ENCODE measurements at regions not wholly inside any gene's neighbourhood (a gene's known extent, or its start where the extent isn't known, plus 50 kb on each side); places are given as distances from the start of the nearest gene placed in this dataset.

DNA sequence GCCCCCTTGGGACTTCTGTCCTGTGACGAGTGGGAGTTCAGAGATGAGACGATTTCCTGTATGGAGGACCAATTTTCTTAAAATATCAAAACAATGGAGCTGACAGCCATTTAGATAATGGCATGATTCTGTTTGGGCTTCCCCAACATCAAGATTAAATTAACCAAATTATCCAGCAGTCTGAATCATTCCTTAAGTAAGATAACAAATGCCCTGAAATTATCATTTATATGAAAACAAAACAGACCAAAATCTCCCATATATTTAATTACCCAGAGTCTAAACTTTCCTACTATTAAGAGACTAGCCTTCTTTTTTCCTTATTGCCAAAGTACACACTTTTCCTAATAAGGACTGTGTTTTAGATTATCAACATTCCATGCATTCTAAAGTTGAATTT lies 550.1 kb upstream of the PSMD7 start:
- H3K36me3 Mint-ChIP-seq = no peaks in the 10 kb centered on the region
- H3K4me1 Mint-ChIP-seq = no peaks in the 10 kb centered on the region
- no peak for DNase-seq
- no peak overlapping the region for H3K4me3 Mint-ChIP-seq
- no peak for ATAC-seq
- H3K27ac Mint-ChIP-seq = no peak overlapping the region
- H3K27me3 Mint-ChIP-seq = peaks cover 0 to 23% (median 1%) of the 10 kb centered on the region in 5 donors
- POLR2A ChIA-PET = no interaction called here
- peaks cover 0 to 28% (median 4%) of the 10 kb centered on the region in 9 donors for H3K9me3 Mint-ChIP-seq

GRCh38 chr16:73743665-73744496 lies 552.7 kb upstream of the PSMD7 start:
- DNase-seq (no peak), ATAC-seq (no peak)
- H3K36me3 Mint-ChIP-seq = no peaks in the 10 kb centered on the region
- POLR2A ChIA-PET = no interaction called here
- no peaks in the 10 kb centered on the region for H3K4me1 Mint-ChIP-seq
- peaks cover 0 to 28% (median 4%) of the 10 kb centered on the region in 9 donors for H3K9me3 Mint-ChIP-seq
- H3K27ac Mint-ChIP-seq = no peak overlapping the region
- H3K4me3 Mint-ChIP-seq = no peak overlapping the region
- H3K27me3 Mint-ChIP-seq = peaks cover 0 to 24% (median 1%) of the 10 kb centered on the region in 5 donors

DNA sequence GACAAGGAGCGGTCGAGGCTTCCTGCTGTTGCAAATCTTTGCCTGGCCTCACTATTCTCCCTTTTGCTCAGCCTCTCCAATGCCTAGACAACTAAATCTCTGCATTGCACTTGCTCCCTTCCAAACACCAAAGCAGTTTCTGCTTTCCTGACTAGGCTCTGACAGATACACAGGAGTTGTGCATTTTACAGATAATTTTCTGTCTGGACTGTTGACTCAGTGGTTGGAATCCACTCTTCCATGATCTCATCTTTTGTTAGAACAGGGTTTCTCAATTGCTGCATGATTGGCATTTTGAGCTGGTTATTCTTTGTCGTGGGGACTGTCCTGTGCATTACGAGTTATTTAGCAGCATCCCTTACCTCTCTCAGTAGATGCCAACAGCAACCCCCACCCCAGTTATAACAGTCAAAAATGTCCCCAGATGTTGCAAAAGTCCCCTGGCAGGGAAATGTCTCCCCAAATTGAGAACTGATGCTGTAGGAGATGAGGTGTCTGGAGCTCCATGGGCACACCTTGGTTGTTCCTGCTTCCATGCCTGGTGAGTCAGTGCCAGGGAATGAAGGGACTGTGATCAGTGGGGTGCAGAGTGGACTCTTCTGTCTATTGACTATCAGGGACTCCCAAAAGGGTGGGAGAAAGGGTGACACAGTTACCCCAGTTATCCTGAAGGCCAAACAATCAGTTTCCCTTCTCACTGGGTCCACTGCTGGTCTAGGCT lies 557.4 kb upstream of the PSMD7 start:
- no peaks in the 10 kb centered on the region for H3K36me3 Mint-ChIP-seq
- peaks cover 0 to 12% (median 6%) of the 10 kb centered on the region in 9 donors for H3K9me3 Mint-ChIP-seq

GRCh38 chr16:73738266-73738665 lies 558.3 kb upstream of the PSMD7 start:
- ATAC-seq (no peak), DNase-seq (no peak)
- no peaks in the 10 kb centered on the region for H3K36me3 Mint-ChIP-seq
- no peaks in the 10 kb centered on the region for H3K4me1 Mint-ChIP-seq
- no peak overlapping the region for H3K4me3 Mint-ChIP-seq
- no peak overlapping the region for H3K27ac Mint-ChIP-seq
- peaks cover 0 to 10% (median 4%) of the 10 kb centered on the region in 9 donors for H3K9me3 Mint-ChIP-seq
- peaks cover 0 to 13% (median 0%) of the 10 kb centered on the region in 5 donors for H3K27me3 Mint-ChIP-seq
- POLR2A ChIA-PET = no interaction called here

More for the DNA sequence above, 557.4 kb upstream of the PSMD7 start:
- no peaks in the 10 kb centered on the region for H3K4me1 Mint-ChIP-seq
- H3K4me3 Mint-ChIP-seq = no peak overlapping the region
- H3K27me3 Mint-ChIP-seq = peaks cover 0 to 17% (median 1%) of the 10 kb centered on the region in 5 donors
- no peak overlapping the region for H3K27ac Mint-ChIP-seq
- DNase-seq (no peak), ATAC-seq (no peak)
- POLR2A ChIA-PET = no interaction called here

- Mint-ChIP-seq H3K36me3 (no peaks in the 10 kb centered on the region), H3K4me3 (no peak overlapping the region), H3K4me1 (no peaks in the 10 kb centered on the region), H3K27me3 (peaks cover 0 to 13% (median 0%) of the 10 kb centered on the region in 5 donors), H3K9me3 (peaks cover 0 to 10% (median 4%) of the 10 kb centered on the region in 9 donors), H3K27ac (peak overlapping the region in 1 of 10 donors; percentile 50)
- DNase-seq = no peak
- POLR2A ChIA-PET = no interaction called here
- ATAC-seq = no peak
These were observed 559.0 kb upstream of the PSMD7 start for GRCh38 chr16:73737637-73738036.

DNA sequence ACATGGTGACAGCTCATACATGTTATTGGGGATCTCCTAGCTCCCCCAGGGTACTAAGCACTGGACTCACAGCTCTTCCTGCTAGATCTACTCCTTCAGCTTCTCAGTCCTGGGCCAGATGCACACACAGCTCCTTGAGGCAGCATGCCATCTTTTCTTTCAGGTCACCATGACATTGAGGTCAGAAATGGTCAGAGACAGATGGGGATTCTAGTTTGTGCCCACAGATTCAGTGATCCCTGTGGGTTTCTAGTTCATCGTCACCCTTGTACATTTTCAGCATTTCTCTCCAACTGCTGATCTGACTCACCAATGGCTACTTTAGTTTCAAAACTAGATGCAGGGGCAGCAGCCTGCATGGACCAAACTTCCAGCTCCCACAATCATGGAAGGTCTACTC lies 560.7 kb upstream of the PSMD7 start:
- no peak for ATAC-seq
- H3K4me3 Mint-ChIP-seq = no peak overlapping the region
- H3K36me3 Mint-ChIP-seq = no peaks in the 10 kb centered on the region
- DNase-seq = no peak
- peaks cover 0 to 10% (median 4%) of the 10 kb centered on the region in 9 donors for H3K9me3 Mint-ChIP-seq
- POLR2A ChIA-PET = no interaction called here
- no peak overlapping the region for H3K27ac Mint-ChIP-seq
- H3K27me3 Mint-ChIP-seq = peaks cover 0 to 13% (median 0%) of the 10 kb centered on the region in 5 donors
- no peaks in the 10 kb centered on the region for H3K4me1 Mint-ChIP-seq

GRCh38 chr16:73735018-73735417 lies 561.6 kb upstream of the PSMD7 start:
- no peaks in the 10 kb centered on the region for H3K36me3 Mint-ChIP-seq
- no peak overlapping the region for H3K4me3 Mint-ChIP-seq
- POLR2A ChIA-PET = no interaction called here
- no peak overlapping the region for H3K27ac Mint-ChIP-seq
- H3K9me3 Mint-ChIP-seq = peaks cover 1 to 7% (median 6%) of the 10 kb centered on the region in 9 donors
- H3K4me1 Mint-ChIP-seq = no peaks in the 10 kb centered on the region
- DNase-seq (no peak), ATAC-seq (no peak)
- H3K27me3 Mint-ChIP-seq = peaks cover 0 to 11% (median 0%) of the 10 kb centered on the region in 5 donors

GRCh38 chr16:73732681-73733080 lies 563.9 kb upstream of the PSMD7 start:
- H3K4me1 Mint-ChIP-seq = no peaks in the 10 kb centered on the region
- no peak for ATAC-seq
- peaks cover 0 to 12% (median 6%) of the 10 kb centered on the region in 9 donors for H3K9me3 Mint-ChIP-seq
- POLR2A ChIA-PET = no interaction called here
- H3K36me3 Mint-ChIP-seq = no peaks in the 10 kb centered on the region
- H3K27ac Mint-ChIP-seq = no peak overlapping the region
- DNase-seq = no peak
- peaks cover 0 to 6% (median 2%) of the 10 kb centered on the region in 5 donors for H3K27me3 Mint-ChIP-seq
- H3K4me3 Mint-ChIP-seq = no peak overlapping the region

DNA sequence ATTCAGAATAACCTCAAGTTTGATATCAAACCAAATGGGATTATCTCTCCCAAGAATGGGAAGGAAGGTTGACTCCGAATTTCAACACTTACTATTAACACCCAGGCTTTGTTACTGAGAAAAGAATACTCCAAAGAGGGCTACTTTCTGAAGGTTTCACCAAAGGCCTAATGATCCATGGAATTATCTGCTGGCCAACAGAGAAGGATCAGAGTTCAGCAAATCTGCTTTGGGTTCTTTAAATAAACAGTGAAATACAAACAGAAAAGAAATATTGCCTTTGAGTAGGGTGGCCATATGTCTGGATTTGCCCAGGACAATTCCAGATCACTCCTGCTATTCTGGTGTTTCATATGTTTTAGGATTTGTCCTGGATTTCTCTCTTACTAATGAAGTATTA lies 564.5 kb upstream of the PSMD7 start:
- Mint-ChIP-seq H3K9me3 (peaks cover 0 to 12% (median 6%) of the 10 kb centered on the region in 9 donors), H3K4me1 (no peaks in the 10 kb centered on the region), H3K27me3 (peaks cover 0 to 6% (median 1%) of the 10 kb centered on the region in 5 donors), H3K27ac (no peak overlapping the region), H3K36me3 (no peaks in the 10 kb centered on the region), H3K4me3 (no peak overlapping the region)
- POLR2A ChIA-PET = no interaction called here
- ATAC-seq = no peak
- DNase-seq = no peak

DNA sequence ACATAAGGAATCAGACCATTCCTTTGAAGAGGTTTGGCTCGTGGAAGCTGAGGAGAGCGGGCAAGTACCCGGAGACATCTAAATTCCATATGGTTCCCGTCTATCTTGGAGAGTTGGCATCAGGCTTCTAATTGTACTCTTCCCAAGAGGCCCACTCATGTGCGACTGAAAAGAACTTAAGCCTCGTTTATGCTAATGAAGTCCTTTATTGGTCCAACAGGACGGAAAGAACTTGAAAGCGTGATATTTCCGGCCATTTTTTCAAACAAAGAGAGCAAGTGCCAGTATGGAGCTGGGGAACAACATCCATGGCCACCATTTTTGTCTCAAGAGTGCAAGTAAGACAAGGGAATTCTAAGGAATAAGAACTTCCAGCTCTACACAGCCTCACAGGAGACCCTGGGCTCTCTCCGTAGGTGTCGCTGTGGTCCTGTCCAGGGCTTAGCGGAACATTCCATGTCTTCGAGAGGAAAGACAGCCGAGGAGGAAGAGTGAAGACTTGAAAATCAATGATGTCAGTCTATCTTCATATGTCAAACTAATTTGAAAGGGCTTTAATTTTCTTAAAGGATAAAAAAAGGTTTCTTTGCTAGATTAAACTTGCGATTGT lies 566.0 kb upstream of the PSMD7 start:
- H3K36me3 Mint-ChIP-seq = no peaks in the 10 kb centered on the region
- H3K9me3 Mint-ChIP-seq = peaks cover 0 to 12% (median 1%) of the 10 kb centered on the region in 9 donors
- H3K27ac Mint-ChIP-seq = no peak overlapping the region
- H3K27me3 Mint-ChIP-seq = peaks cover 0 to 6% (median 1%) of the 10 kb centered on the region in 5 donors
- no peak for DNase-seq
- no peak for ATAC-seq
- POLR2A ChIA-PET = no interaction called here
- H3K4me3 Mint-ChIP-seq = no peak overlapping the region
- H3K4me1 Mint-ChIP-seq = no peaks in the 10 kb centered on the region

DNA sequence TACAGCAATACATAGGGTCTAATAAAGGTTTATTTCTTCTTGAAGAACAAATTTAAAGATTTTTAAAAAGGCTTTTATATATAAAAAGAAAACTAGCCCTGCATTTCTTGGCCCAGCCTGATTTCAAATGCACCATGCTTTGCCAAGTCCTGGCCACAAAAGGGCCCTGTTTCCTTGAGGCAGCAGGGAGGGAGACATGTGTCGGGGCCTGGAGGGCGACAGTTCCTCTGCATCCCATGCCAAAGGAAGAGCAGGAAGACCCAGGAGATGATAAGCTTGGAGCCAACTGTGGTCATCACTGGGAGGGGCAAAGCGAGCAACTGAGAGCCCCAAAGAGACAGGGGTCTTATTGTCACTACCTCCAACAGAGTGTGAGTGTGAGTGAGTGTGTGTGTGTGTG lies 571.5 kb upstream of the PSMD7 start:
- no peak for ATAC-seq
- H3K27ac Mint-ChIP-seq = no peak overlapping the region
- no peaks in the 10 kb centered on the region for H3K4me1 Mint-ChIP-seq
- POLR2A ChIA-PET = no interaction called here
- no peak for DNase-seq
- peaks cover 0 to 7% (median 1%) of the 10 kb centered on the region in 9 donors for H3K9me3 Mint-ChIP-seq
- H3K4me3 Mint-ChIP-seq = no peak overlapping the region
- H3K36me3 Mint-ChIP-seq = no peaks in the 10 kb centered on the region
- H3K27me3 Mint-ChIP-seq = peaks cover 0 to 9% (median 3%) of the 10 kb centered on the region in 5 donors

GRCh38 chr16:73724503-73724902 lies 572.1 kb upstream of the PSMD7 start:
- no peaks in the 10 kb centered on the region for H3K4me1 Mint-ChIP-seq
- peaks cover 0 to 2% (median under 1%) of the 10 kb centered on the region in 9 donors for H3K9me3 Mint-ChIP-seq
- ATAC-seq = no peak
- no peak overlapping the region for H3K4me3 Mint-ChIP-seq
- no peak for DNase-seq
- POLR2A ChIA-PET = no interaction called here
- peaks cover 0 to 9% (median 2%) of the 10 kb centered on the region in 5 donors for H3K27me3 Mint-ChIP-seq
- H3K36me3 Mint-ChIP-seq = no peaks in the 10 kb centered on the region
- no peak overlapping the region for H3K27ac Mint-ChIP-seq

Measured in naive thymus-derived CD8-positive, alpha-beta T cell (primary cell).